HG03378 (cell line): ENCODE measurements at regions not wholly inside any gene's neighbourhood (a gene's known extent, or its start where the extent isn't known, plus 50 kb on each side); places are given as distances from the start of the nearest gene placed in this dataset.

Source experiments
- ATAC-seq: cut with Tn5 transposase; IDR thresholded peaks from one replicate; pipeline ENCODE4 v1.9.1; 2021; ENCODE audit warnings: mild to moderate bottlenecking, moderate library complexity; ENCODE audit not compliant: unreplicated experiment

DNA sequence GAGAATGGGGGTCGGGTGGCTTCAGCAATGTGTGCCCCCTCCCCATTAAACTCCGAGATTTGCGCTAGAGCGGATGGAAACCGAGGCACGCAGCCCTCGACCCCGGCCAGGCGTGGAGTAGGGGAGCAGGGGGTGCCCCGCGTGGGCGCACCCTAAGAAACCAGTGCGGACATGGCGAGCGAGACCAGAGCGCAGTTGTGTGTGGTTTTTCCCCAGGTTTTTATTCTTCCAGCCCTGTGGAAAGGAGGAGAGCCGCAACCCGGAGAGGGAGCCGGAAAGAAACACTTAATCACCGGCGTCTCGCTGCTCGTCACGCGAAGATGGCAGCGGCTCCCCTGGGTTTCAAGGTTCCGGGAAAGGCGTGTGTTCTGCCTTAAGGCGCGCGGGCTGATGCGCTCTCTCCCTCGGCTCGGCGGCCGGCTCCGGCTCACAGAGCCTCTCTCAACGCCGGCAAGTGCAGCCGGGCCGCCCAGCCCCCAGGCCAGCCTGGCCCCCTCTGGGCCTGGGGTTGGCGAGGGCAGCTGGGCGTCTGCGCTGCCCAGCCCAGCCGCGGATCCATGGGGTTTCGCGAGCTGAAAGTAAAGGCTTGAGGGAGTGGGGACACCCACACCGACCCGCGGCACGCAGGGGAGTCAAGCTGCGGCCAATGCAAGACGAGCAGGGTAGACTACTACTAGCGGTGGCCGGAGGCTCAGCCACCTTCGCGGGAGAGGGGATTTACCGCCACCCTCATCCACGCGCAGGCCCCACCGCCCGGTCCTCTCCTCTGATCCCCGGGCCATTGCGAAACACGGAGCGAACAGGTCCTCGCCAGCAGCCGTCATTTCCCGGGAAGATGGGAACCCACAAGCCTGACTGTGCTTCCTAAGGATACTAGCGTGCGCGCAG is 74.0 kb upstream of the BCOR start:
- no peak for ATAC-seq

DNA sequence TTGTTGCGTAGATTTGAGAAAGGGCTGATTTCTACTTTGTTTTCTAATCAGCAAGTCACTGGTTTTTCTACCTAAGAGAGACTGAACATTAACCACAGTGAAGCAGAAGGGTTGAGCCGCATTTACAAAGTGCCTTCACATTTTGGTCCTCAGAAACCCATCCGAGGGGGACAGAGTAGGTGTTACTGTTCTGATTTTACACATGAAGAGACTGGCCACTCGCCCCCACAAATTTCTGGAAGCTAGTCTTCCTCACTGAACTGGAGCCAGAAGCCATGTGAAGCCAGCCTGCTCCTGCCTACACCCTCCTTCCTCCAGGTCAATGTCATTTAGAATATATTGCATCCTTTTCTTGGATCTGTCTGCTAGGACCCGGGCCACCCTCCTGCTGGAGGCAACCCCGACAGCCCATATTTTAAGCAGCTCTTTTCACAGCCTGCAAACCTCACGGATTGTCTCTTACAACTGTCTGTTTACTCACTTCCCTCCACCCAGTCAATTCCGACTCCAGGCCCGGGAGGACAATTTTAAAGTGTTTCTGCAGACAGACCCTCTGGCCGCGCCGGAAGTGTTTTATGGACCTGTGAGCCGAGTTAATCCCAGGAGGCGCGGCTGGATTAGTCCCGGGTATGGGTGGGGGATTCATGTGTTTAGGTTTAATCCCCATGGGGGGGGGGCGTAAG is 73.2 kb upstream of the BCOR start:
- ATAC-seq = no peak

DNA sequence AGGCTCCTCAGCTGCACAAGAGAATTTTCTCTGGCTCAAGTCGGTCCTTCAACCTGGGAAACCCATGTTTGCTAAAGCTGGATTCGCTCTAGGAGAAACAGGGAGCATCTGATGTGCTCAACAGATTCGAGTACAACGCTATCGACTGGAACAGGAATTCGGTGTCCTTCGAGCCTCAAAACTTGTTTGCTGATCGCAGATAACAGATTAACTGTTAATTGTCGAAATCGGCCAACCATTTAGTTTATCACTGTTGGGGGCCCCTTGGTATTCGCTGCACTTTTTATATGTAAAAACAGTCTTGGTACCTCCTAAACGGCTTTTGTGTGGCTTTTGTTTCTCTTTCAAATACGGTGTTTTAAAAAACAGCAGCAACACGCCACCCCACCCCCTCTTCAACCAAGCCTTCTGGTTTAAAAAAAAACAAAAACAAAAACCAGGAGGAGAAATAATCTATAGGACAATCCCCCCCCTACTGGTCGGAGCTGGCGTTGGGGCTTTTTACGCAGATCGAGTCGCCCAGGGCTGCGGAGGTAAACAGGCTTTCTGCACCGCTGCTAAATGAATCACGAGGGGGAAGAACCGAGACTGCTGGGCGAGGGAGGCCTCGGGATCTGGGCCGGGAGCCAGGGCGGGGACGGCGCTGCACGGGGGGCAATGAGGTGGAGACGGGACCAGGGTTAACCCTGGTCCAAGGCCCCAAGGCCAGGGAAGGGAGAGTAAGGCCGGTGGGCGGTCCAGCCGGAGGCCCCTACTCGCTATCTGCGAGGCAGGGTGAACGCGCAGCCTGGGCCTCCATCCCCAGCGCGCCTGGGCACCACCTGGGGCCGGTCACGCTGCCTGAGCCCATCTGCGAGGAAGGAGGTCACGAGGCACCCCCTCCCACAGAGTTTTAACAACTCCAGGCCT is 71.7 kb upstream of the BCOR start:
- ATAC-seq = no peak

DNA sequence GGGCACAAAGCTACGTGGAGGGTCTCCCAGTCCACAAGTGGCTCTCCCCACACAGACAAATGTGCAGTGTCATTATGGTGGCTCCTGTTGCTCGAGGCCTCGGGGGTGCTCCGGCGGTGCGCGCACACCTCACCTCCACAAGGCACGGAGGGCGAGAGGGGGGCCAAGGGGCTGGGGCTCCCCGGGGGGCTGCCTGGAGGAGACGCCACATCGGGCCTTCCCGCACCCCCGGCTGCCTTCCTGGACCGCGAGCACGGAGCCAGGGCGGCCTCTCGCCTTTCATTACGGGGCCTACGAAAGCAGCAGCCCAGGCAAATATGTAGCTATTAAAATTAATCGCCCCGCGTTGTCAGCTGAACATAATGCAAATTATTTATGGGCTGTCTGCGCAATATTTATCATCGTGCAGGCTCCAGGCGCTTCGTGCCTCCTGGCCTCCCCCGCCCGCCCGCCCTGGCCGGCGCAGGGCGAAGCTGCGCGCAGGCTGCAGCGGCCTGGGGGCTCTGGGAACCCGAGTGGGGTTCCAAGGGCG is 70.8 kb upstream of the BCOR start:
- no peak for ATAC-seq

DNA sequence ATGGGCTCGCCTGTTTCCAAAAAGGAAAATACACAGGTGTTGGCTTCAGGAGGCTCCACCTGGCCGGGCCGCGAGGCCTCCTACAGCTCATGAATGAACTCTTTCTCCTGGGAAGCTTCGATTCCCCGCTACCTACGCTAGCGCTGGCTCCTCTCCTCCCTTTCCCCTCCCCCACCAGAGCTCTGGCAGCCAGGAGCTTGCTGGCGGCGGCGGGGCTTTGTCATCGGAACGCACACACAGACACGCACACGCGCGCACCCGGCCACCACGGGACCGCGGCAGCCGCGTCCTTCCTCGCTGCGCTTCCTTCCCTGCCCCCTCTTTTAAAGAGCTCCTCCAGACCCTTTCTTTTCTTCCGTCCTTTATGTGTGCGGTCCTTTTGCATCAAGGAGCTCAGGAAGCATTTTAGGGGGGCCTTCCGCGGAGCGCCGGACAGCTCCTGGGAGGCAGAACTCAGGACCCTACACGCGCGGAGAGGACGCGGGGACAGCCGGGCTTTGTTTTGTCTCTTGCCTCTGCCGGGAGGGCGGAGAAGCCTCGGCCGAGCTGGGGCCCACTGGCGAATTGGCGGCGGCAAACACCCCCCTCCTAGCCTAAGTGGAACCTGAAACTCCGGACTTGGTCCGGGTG is 70.2 kb upstream of the BCOR start:
- no peak for ATAC-seq

DNA sequence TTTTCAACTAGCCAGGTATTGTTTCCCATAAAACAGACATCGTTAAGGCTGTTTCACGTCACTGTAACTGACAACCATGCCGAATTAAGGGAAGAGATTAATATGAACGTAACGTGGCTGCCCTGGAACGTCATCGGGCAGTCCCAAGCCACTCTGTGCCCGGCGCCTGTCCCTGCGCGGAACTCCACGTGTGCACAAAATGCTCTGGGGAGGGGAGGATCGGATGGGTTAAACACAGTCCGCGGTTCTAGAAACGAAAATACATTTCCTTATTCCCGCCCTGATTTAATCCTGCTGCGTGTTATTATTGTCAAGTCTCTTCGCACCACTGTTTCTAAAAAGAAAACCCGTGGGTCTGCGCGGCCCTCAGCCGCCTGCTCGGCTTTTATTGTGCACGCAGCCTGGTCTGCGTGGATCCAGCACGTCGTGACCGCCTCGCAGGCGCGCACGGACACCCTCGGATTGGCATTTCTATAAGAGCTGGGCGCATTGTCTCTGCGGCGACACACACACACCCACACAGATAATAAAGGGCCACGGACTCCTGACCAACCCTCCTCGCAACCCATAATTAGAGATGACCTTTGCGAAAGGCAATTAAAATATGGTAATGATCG is 69.6 kb upstream of the BCOR start:
- ATAC-seq = no peak

DNA sequence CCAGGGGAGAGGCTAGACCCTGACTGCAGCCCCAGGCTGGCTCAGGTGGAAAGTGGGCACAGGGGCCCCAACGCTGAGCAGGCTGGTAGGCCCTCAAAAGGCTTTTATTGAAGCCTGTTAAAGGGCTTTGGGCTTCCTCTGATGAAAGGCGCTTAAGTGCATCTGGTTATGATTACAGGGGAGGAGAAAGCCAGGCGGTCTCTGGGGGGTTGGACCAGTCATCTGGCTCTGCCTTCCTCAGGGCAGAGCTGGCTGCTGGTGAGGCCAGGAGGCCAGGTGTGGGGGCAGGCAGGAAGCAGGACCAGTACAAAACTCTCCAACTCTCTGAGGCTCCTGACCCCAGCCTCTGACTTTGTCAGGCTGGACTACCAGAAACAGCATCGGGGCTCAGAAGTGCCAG is 68.8 kb upstream of the BCOR start:
- no peak for ATAC-seq

DNA sequence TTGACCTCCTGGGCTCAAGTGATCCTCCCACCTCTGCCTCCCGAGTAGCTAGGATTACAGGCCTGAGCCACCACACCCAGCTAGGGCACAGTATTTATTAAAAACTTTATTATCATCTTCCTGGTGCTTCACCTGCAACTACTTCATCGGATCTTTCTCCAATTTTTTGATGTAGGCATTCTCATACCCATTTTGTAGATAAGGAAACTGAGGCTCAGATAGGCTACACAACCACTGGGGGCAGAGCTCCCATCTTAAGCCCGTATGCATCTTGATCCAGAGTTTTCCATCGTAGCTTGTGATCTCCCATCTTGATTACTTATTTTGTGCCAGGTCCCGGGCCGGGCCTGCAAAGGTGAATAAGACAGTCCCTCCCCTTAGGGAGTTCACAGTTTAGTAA is 68.1 kb upstream of the BCOR start:
- ATAC-seq = no peak

DNA sequence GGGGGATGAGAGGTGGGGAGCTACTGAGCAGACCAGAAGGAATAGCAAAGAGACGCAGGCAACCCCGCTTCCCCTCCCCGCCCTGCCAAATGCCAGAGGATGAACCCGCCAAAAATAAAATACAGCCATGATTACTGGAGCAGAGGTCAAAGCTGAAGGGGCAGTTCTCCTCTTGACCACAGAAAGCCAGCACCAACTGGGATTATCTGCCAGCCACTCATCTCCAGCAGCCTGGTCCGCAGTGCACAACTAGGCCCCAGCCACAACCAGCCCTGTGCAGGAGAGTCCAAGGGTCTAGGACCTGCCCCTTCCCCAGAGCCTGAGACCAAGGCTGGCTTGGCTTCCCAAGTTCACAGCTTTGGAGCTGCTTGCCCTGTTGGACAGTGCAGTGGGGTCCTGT is 67.4 kb upstream of the BCOR start:
- ATAC-seq = no peak

DNA sequence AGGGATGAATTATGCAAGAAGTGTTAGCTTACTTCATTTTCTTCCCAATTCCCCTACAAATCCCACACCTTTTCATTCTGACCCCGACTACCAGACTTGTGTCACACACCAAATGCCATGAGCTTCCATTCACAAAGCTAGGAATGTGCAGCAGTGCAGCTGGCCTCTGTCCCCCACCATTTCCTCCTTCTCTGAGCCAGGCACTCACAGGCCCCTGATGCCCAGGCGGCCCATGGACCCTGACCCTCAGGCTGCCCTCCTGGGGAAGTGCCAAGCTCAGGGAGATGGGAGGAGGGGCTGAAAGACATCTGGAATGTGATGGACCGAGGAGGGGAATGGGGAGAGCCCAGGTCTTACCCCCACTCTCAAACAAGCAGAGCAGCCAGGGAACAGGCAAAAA is 67.0 kb upstream of the BCOR start:
- no peak for ATAC-seq

DNA sequence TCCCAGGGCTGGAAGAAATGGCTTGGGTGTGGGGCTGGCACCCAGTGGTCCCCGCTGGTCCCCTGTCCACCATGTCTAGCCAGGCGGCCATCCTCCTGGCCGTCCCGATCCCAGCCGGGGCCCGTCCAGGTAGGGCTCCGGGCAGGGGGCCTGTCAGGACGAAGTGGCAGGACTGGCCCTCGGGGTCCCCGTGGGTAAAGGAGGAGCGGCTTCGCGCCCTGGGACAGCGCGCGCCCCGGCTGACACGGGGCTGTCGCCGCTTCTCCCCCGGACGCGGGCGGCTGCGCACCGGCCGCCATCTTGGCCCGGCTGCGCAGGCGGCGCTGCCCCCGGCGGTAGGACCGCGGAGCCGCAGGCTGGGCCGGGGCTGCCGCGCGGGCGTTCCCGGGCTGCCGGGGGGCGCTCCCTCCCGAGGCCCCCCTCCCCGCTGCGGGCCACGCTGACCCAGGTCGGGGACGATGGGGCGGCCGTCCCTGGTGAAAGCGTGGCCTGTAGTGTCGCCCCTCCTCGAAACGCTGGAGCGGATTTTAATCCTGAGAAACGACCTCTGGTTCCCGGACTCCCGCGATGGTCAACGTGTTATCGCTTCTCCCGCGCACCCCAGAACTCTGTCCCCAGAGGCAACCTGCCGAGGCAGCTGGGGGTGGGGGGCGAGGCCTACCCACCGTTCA is 60.4 kb upstream of the BCOR start:
- no peak for ATAC-seq

DNA sequence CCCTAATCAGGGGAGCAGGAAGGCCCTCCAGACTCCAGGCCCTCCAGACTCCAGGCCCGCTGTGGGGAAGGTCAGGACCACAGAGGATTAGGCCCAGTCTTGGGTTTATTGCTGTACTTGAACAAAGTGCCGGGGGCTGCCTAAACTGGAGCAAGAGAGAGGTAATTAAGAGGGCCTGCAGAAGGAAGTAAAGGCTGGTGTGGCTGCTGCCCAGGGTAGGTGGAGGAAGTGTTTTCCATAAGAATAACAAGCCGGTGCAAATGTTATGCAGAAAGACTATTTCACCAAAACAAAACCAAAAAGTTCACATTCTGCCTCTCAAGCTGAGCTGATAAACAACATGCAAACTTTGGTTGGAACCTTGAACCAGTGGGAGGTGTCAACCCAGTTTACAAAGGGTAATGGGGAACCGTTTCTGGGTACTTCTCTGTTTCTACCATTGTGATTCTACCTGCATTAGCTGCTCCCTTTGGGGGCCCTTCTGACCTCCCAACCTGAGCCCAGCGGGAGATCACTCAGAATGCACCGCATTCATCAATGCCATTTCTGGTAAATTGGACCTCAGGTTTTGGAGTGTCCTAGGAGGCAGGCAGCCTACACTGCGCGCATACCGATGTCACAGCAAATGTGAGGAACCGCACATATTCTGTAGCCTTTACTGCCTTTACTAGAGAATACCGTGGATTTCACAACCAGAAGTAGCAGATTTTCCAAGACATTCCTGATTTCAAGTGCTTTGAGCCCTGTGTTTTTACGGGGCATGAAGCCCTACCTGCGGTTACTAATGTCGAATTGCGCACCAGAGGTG is 59.7 kb upstream of the BCOR start:
- no peak for ATAC-seq

DNA sequence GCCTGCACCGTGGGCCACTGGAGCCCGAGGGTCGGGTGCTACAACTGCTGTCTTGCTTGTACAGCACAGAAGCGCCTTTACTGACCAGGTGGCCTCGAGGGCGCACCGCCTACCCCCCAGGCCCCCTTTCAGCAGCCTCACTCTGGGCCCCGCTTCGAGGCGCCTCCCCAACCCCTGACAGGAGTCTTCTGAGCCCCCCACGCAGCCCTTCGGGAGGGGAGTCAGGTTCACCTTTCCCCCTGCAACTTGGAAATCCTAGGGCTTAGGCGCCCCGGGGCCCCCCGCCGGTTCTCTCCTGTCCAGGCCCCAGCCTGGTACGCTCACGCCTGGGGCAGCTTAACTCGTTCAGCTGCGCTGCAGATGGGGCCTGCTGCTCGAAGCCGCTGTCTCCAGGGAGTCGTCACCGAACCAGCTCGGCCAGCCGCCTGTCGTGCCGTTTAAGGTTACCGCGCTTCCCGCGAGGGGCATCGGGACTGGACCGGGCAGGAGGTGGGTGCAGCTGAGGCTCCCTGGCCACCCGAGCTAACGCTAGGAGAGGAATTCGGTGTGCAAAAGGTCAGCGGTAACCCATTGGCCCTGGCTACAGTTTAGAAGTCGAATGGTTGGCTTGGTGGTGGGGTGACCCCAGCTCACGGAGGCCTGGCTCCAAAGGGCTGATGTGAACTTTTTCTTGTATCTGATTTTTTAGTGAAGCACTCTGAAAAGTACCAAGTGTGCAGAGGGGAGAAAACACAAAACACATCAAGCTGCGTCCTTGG is 58.9 kb upstream of the BCOR start:
- ATAC-seq = no peak

DNA sequence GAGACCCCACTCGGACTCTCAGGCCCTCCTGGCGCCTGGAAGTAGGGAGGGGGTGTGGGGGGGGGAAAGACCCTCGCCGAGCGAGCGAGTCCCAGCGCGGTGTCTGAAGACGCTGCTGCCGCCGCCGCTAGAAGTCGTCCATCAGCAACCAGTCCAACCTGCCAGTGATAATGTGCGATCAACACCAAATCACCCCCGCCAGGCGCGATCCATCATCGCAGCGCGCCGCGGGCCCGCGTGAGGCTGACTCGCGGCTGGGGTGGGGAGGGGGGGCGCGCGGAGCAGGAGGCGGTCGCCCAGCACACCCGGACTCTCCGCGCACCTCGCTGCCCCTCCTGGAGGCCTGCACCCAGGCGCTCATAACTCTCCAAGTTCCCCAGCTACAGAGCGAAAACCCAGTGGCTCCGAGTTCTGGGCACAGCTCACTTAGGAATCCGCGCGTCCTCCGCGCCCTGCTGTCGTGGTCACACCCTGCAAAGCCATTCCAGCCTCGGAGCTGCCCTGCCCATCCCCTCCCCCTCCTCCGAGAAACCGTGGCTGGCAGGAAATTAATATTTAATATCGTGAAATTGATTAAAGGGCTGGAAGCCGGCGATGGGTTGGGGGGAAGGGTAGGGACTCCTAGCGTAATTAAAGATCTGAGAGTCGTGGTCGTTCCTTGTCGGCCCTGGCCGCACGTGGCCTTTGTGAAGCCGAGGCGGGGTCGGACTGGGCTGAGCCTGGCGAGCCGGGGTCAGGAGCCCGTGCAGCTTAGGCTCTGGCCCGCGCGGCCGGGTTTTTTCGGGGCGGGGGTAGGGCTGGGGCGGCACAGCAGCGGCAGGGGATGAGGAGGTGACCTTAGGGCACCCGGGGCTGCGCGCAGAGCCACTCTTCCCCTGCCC is 58.1 kb upstream of the BCOR start:
- ATAC-seq = no peak

DNA sequence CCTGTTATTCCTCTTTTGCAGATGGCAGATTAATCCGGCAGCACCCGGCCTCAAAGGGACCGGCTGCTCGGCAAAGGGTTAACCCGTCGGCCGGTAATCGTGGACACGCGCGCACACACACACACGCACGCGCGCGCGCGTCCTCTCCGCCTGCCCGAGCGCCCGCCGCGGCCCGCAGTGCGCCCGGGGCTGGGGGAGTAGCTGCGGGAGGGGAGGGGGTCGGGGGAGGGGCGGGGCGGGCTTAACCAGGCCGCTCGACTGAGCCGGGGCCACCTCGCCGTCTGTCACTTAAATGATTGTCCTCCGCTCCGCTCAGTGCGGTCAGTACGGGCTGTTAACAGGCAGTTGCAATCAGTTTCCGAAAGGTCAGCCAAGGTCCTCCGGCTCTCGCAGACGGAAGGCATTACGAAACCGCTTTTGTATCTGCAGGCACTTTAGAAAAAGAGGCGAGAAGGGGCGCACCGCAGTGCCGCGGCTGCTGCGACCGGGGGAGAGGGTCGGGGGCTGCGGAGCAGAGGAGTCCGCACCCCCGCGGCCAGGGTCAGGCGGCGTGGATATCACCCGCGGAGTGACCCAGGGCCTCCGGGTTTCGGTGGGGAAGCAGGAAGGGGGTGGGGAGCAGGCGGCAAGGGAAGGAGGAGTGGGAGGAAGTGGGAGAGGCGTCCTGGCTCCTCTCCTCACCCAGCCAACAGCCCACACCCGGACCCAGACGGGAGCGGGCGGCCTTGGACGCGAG is 57.3 kb upstream of the BCOR start:
- ATAC-seq = no peak

DNA sequence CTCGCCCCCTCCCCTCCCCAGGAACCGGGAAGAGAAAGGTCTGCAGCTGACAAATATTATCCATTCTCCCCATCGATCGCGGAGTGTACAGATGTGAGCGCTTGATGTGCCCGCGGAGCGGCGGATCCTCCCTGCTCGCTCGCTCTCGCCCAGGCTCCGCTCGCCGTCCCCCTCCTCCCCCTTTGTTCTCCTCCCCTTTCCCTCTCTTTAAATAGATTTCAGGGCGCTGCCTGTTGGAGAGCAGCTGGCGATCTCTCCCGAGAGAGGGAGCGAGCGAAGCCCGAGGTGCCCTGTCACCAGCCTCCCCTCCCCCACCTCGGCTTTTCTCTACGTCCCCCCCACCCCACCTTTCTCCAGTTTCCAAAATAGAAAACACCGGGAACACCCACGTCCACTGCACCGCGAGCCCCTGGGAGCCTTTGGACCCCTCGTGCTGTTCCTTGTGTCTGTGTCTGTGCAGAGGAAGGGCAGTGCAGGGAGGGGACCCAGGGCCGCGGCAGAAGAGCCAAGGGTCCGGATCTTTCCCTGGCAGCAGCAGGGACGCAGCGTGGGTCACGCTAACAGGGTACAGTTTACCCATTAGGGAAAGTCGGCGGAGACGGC is 56.6 kb upstream of the BCOR start:
- no peak for ATAC-seq
